ENCODE measurements at regions not wholly inside any gene's neighbourhood (a gene's known extent, or its start where the extent isn't known, plus 50 kb on each side); places are given as distances from the start of the nearest gene placed in this dataset.

- TF ChIP-seq CTCF (IDR thresholded peaks at IDR 0.05; ENCODE audit: partially characterized antibody, unreplicated experiment), result no peak
- DNase-seq, result no peak
- Mint-ChIP-seq H3K27ac (ENCODE audit: unreplicated experiment) (no peak overlapping the region), H3K9me3 (ENCODE audit: unreplicated experiment) (peaks cover 2% of the 10 kb centered on the region), H3K4me3 (ENCODE audit: unreplicated experiment) (no peak overlapping the region), H3K27me3 (ENCODE audit: unreplicated experiment) (no peaks in the 10 kb centered on the region), H3K4me1 (ENCODE audit: low read depth, unreplicated experiment) (no peaks in the 10 kb centered on the region), H3K36me3 (ENCODE audit: unreplicated experiment) (no peaks in the 10 kb centered on the region)
Observed at GRCh38 chr18:70720607-70721006, 431.8 kb downstream of the SOCS6 start.

- H3K27ac Mint-ChIP-seq (ENCODE audit: unreplicated experiment), result no peak overlapping the region
- H3K4me3 Mint-ChIP-seq (ENCODE audit: unreplicated experiment), result no peak overlapping the region
- no peaks in the 10 kb centered on the region for H3K27me3 Mint-ChIP-seq (ENCODE audit: unreplicated experiment)
- H3K4me1 Mint-ChIP-seq (ENCODE audit: low read depth, unreplicated experiment), result no peaks in the 10 kb centered on the region
- peaks cover 3% of the 10 kb centered on the region for H3K9me3 Mint-ChIP-seq (ENCODE audit: unreplicated experiment)
- no peak for DNase-seq
- no peak for TF ChIP-seq CTCF (IDR thresholded peaks at IDR 0.05; ENCODE audit: partially characterized antibody, unreplicated experiment)
- peaks cover 9% of the 10 kb centered on the region for H3K36me3 Mint-ChIP-seq (ENCODE audit: unreplicated experiment)
Observed at GRCh38 chr18:70709720-70710119, 420.9 kb downstream of the SOCS6 start.

- H3K4me1 Mint-ChIP-seq (ENCODE audit: low read depth, unreplicated experiment), result no peaks in the 10 kb centered on the region
- peaks cover 9% of the 10 kb centered on the region for H3K36me3 Mint-ChIP-seq (ENCODE audit: unreplicated experiment)
- no peak overlapping the region for H3K4me3 Mint-ChIP-seq (ENCODE audit: unreplicated experiment)
- no peak for TF ChIP-seq CTCF (IDR thresholded peaks at IDR 0.05; ENCODE audit: partially characterized antibody, unreplicated experiment)
- no peak for DNase-seq
- peaks cover 3% of the 10 kb centered on the region for H3K9me3 Mint-ChIP-seq (ENCODE audit: unreplicated experiment)
- no peak overlapping the region for H3K27ac Mint-ChIP-seq (ENCODE audit: unreplicated experiment)
- H3K27me3 Mint-ChIP-seq (ENCODE audit: unreplicated experiment), result no peaks in the 10 kb centered on the region
Observed at GRCh38 chr18:70709144-70709543, 420.3 kb downstream of the SOCS6 start.

GRCh38 chr18:70705831-70706416, 417.1 kb downstream of the SOCS6 start:
- Mint-ChIP-seq H3K9me3 (ENCODE audit: unreplicated experiment) (peaks cover 2% of the 10 kb centered on the region), H3K27me3 (ENCODE audit: unreplicated experiment) (no peaks in the 10 kb centered on the region), H3K4me3 (ENCODE audit: unreplicated experiment) (no peak overlapping the region), H3K4me1 (ENCODE audit: low read depth, unreplicated experiment) (no peaks in the 10 kb centered on the region), H3K36me3 (ENCODE audit: unreplicated experiment) (peaks cover 4% of the 10 kb centered on the region), H3K27ac (ENCODE audit: unreplicated experiment) (no peak overlapping the region)
- no peak for TF ChIP-seq CTCF (IDR thresholded peaks at IDR 0.05; ENCODE audit: partially characterized antibody, unreplicated experiment)
- DNase-seq, result no peak

- Mint-ChIP-seq H3K4me3 (ENCODE audit: unreplicated experiment) (no peak overlapping the region), H3K9me3 (ENCODE audit: unreplicated experiment) (peaks cover 2% of the 10 kb centered on the region), H3K27ac (ENCODE audit: unreplicated experiment) (no peak overlapping the region), H3K4me1 (ENCODE audit: low read depth, unreplicated experiment) (no peaks in the 10 kb centered on the region), H3K36me3 (ENCODE audit: unreplicated experiment) (no peaks in the 10 kb centered on the region), H3K27me3 (ENCODE audit: unreplicated experiment) (no peaks in the 10 kb centered on the region)
- TF ChIP-seq CTCF (IDR thresholded peaks at IDR 0.05; ENCODE audit: partially characterized antibody, unreplicated experiment), result no peak
- DNase-seq, result no peak
Observed at GRCh38 chr18:70700496-70700895, 411.7 kb downstream of the SOCS6 start.
